Central memory CD8-positive, alpha-beta T cell (primary cell): ENCODE measurements at regions not wholly inside any gene's neighbourhood (a gene's known extent, or its start where the extent isn't known, plus 50 kb on each side); places are given as distances from the start of the nearest gene placed in this dataset.

Experiments used
- ATAC-seq: fragments of 150-1000 bp; cut with Tn5 transposase; replicated peaks from 2 replicates; pipeline ENCODE4 v1.10.0; 2022; ENCODE audit warnings: mild to moderate bottlenecking, moderate FRiP score, moderate number of reproducible peaks; ENCODE audit not compliant: poor library complexity, severe bottlenecking; ENCODE audit errors: extremely low read depth
- DNase-seq, 2 donors: peaks; one replicate each; pipeline ENCODE4 v3.0.0; 2021; ENCODE audit warnings: low spot score in 2 of 2
- H3K27ac Mint-ChIP-seq: one replicate; pipeline ENCODE4 v1.8.0; 2022; ENCODE audit warnings: low read depth, mild to moderate bottlenecking, moderate library complexity, mixed read lengths
- H3K27me3 Mint-ChIP-seq: one replicate; pipeline ENCODE4 v1.8.0; 2022; ENCODE audit warnings: mixed read lengths
- H3K36me3 Mint-ChIP-seq: one replicate; pipeline ENCODE4 v1.8.0; 2022; ENCODE audit warnings: mild to moderate bottlenecking, moderate library complexity, mixed read lengths; ENCODE audit not compliant: insufficient read depth
- H3K4me1 Mint-ChIP-seq: one replicate; pipeline ENCODE4 v1.8.0; 2022; ENCODE audit warnings: mixed read lengths
- H3K4me3 Mint-ChIP-seq: one replicate; pipeline ENCODE4 v1.8.0; 2022; ENCODE audit warnings: mild to moderate bottlenecking, moderate library complexity, mixed read lengths
- H3K9me3 Mint-ChIP-seq: one replicate; pipeline ENCODE4 v1.8.0; 2022; ENCODE audit warnings: mixed read lengths

DNA sequence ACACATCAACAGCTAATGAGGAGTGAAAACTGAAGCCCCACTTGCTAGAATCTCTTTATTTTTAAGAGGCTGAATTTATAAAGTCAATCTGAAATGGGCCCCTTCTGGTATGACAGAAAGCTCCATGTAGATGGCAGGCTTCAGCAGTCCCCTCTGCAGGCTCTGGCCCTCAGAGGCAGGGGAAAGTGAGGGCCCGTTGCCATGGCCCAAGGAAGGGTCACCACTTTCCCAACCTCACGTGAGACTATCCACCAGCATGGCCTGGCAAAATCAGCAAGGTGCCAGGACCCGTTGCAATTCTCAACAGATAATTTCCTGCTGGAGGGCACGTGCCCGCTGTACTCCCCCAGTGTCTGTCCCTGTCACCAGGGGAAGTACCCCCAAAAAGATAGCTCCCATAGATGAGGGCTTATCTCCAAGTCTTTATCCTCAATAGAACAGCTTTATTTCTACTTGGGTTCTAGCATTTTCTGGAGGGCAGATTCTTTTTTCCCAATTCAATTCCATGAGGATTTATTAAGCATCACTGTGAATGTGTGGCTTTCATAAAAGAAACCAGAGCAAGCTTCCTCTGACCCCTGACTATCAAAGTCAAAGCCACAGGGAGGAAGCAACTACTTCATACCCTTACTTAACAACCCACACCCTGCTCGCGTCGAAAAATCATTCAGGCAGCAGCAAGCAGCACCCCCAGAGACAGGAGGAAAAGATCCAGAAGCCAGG is 85.4 kb upstream of the FSTL4 start:
- H3K36me3 Mint-ChIP-seq, result no peaks in the 10 kb centered on the region

DNA sequence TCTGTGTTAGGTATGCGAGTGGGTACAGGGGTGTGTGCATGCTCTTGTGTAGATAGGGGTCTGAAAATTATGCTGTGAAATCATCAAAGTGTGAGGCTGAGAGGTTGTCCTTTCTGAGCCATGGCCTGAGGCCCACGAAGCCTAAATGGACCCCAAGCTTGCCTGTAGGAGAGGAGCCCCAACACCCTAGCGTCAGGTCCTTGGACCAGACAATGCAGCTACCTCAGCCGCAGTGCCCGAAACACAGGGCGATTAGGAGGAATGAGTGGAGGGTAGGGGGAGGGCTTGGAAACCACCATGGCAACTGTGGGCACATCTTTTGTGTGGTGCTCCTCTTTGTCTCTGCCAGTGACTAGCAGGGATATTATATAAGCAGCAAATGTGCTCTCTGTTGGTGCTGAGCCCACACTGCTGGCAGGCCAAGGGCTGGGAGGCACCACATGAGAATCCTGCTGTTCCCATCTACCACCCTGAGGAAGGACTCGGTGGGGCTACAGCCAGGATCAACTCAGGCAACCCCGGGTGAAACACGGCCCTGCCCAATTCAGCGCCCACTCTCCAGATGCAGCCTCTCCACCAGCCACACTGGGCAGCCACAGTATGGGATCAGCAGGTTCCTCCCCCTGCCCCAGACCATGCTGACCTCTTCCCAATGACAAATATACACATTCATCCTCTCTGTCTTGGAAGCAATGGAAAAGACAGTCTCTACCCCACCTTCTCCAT is 84.6 kb upstream of the FSTL4 start:
- Mint-ChIP-seq H3K4me3 (no peak overlapping the region), H3K9me3 (no peaks in the 10 kb centered on the region), H3K27ac (no peak overlapping the region), H3K4me1 (peaks cover 10% of the 10 kb centered on the region), H3K36me3 (no peaks in the 10 kb centered on the region), H3K27me3 (peaks cover 31% of the 10 kb centered on the region)
- ATAC-seq (no peak), DNase-seq (no peak)

More for the DNA sequence above, 85.4 kb upstream of the FSTL4 start:
- H3K4me1 Mint-ChIP-seq, result peaks cover 10% of the 10 kb centered on the region
- DNase-seq, result no peak
- H3K27me3 Mint-ChIP-seq, result peaks cover 25% of the 10 kb centered on the region
- no peak for ATAC-seq
- no peaks in the 10 kb centered on the region for H3K9me3 Mint-ChIP-seq
- H3K4me3 Mint-ChIP-seq, result no peak overlapping the region
- H3K27ac Mint-ChIP-seq, result no peak overlapping the region

DNA sequence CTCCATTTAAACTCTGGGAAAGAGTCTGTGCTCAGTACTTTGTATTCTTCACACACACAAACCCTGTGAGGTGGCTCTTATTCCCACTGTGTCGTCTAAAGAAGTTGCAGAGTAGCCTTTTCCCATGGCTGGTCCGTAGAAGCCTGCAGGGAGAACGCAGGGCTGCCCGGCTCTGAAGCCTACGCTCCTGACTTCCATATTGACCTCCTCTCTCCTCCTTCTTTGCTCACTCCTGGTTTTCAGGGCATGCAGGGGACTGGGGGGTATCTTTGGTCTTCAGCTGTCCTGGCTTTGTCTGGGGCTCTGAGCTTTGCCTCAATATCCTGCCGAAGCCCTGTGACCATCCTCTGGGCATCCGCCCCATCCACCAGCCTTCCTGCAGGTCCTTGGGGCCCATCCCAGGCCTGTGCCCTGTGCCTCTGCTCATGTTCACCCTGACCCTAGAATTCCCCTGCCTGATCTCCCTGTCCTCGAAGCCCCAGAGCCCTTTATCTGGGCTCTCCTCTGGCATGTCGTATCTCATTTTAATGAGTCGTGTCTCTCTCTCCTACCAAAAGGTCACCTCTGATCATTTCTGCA is 83.8 kb upstream of the FSTL4 start:
- ATAC-seq (no peak), DNase-seq (no peak)
- H3K27ac Mint-ChIP-seq, result no peak overlapping the region
- peaks cover 10% of the 10 kb centered on the region for H3K4me1 Mint-ChIP-seq
- H3K36me3 Mint-ChIP-seq, result no peaks in the 10 kb centered on the region
- H3K9me3 Mint-ChIP-seq, result no peaks in the 10 kb centered on the region
- H3K4me3 Mint-ChIP-seq, result no peak overlapping the region
- H3K27me3 Mint-ChIP-seq, result peaks cover 40% of the 10 kb centered on the region

DNA sequence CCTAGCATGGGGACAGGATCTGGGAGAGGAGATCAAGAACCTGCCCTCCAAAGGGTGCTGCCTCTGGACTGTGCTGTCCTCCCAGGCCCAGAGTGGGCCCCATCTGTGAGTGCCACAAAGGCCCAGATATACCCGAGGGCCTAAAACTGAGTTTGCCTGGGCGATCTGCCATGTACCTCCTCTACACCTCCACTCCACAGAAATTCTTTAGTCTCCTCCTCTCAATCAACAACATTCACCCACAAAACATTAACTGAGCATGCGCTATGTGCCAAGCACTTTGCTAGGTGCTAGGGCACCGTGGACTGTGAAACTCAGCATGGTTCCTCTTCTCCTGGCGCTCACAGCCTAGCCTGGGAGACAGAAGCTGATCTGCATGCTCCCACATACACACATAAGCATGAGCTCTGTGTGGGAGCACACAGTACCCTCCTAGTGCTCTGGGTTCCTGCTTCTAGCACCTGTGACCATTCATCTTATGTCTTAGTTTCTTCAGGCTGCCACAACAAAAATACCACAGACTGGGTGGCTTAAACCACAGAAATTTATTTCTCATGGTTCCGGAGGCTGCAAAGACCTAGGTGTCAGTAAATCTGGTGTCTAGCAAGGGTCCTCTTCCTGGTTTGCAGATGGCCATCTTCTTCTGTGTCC is 82.0 kb upstream of the FSTL4 start:
- no peak for DNase-seq
- Mint-ChIP-seq H3K9me3 (no peaks in the 10 kb centered on the region), H3K4me3 (no peak overlapping the region), H3K4me1 (peaks cover 10% of the 10 kb centered on the region), H3K27ac (no peak overlapping the region), H3K36me3 (no peaks in the 10 kb centered on the region), H3K27me3 (peaks cover 57% of the 10 kb centered on the region)
- ATAC-seq, result no peak

DNA sequence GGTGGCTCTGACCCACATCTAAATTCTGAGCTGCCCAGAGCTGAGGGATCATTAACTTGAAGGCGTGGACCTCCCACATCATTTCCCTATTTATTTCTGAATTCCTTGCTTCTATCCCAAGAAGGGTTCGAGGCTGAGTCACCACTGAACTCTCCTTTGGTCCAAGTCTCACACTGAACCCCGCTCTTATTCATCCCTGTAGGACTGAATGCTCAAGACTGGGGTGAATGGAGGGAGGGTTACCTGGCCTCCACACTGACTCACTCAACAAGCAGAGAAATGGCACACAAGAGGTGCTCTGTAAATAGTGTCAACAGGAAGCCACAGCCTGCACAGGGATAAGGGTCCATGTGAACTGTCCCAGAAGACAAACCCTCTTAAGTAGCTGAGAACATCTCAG is 79.1 kb upstream of the FSTL4 start:
- Mint-ChIP-seq H3K4me3 (no peak overlapping the region), H3K4me1 (peaks cover 10% of the 10 kb centered on the region), H3K9me3 (no peaks in the 10 kb centered on the region), H3K27ac (no peak overlapping the region), H3K36me3 (no peaks in the 10 kb centered on the region), H3K27me3 (peaks cover 73% of the 10 kb centered on the region)
- ATAC-seq, result no peak
- DNase-seq, result no peak

DNA sequence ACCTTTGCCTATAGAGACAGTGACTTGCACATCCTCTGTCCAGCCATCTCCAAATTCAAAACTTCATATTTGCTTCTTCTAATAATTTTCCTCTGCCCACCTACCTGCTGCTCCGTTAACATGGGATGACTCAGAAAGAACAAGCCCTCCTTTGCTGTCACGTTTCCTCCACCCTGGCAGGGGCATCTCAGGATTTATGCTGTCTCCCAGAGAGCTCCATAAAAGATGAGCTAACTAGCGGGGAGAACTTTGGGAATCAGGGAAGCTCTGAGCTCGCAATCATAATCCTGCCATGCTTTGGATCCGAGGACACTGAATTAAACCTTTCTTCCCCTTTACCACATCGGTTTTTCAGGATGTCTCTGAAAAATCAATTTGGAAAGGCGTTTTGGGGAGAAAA is 78.4 kb upstream of the FSTL4 start:
- DNase-seq, result no peak
- no peak for ATAC-seq
- H3K4me3 Mint-ChIP-seq, result no peak overlapping the region
- no peak overlapping the region for H3K27ac Mint-ChIP-seq
- peaks cover 72% of the 10 kb centered on the region for H3K27me3 Mint-ChIP-seq
- H3K9me3 Mint-ChIP-seq, result no peaks in the 10 kb centered on the region
- H3K36me3 Mint-ChIP-seq, result no peaks in the 10 kb centered on the region
- H3K4me1 Mint-ChIP-seq, result peaks cover 10% of the 10 kb centered on the region

DNA sequence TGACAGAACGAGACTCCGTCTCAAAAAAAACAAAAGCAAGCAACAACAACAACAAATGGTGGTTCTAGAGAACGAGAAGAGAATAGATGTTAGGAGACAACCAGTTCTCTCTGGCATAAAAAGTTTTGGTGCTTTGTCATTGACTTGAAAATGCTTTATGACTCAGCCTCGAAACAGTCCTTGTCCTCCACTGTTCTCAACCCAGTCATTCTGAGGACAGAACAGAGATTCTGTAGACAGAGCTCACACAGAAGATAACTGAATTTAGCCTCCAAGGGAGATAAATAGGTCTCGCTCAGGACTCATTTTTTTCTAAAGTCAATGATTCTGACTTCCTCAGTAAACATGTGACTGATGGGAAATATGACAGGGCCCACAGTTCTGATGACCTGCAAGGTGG is 76.0 kb upstream of the FSTL4 start:
- no peak for DNase-seq
- Mint-ChIP-seq H3K4me3 (no peak overlapping the region), H3K27ac (no peak overlapping the region), H3K36me3 (no peaks in the 10 kb centered on the region), H3K27me3 (peaks cover 78% of the 10 kb centered on the region), H3K4me1 (no peaks in the 10 kb centered on the region), H3K9me3 (no peaks in the 10 kb centered on the region)
- no peak for ATAC-seq

DNA sequence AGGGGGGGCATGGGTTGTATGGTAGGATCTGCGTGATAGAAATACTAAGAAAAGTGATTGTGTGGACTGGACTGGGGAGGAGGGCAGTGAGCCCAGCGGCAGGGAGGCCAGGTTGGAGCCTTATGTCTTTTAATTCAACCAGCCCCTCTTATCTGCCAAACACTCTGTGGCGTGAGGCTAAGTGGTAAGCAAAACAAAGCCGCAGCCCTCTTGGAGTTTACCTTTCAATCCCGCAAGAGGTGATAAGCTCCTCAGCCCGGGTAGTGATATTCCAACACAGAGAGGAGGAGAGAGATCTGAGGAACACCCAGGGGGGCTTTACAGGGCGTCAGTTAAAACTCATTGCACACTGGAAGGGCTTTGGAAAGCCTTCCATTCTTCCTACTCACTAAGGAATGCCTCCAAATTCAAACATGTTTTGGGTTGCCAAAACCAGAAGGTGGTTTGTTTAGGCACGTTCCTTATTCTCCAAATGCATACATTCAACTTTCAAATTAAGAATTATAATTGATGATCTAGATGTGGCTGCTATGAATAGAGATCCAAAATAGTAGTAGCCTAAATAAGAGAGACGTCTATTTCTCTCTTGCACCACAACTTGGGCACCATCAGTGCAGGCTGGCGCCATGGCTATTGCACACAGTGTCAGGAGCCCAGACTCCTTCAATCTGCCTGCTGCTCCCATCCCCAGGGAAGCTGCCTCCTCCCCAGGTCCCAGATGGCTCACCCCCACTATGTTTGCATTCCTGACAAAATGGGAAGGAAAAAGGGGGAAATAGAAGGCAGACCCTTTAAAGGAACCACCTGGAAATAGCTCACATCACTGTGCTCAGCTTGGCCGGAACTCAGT is 75.1 kb upstream of the FSTL4 start:
- Mint-ChIP-seq H3K36me3 (no peaks in the 10 kb centered on the region), H3K4me3 (no peak overlapping the region), H3K9me3 (no peaks in the 10 kb centered on the region), H3K4me1 (no peaks in the 10 kb centered on the region), H3K27me3 (peaks cover 77% of the 10 kb centered on the region), H3K27ac (no peak overlapping the region)
- no peak for ATAC-seq
- DNase-seq, result no peak

DNA sequence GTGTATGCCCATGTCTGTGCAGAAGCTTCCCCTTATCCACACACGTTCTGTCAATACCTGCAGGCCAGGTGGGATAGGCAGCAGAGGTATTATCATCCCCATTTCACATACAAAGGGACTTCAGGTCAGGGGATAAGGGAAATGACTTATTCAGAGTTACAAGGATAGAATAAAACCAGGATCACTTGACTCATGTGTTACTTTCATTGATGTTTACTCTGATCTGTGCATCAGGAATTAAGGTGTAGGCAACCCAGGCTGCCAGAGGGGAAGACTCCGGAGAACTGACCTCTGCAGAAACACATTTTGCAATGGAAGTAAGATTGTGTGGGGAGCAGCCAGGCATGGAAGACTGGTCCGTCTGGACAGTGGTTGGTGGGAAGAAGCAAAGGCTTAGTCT is 74.2 kb upstream of the FSTL4 start:
- Mint-ChIP-seq H3K27me3 (peaks cover 68% of the 10 kb centered on the region), H3K4me3 (no peak overlapping the region), H3K9me3 (no peaks in the 10 kb centered on the region), H3K4me1 (no peaks in the 10 kb centered on the region), H3K36me3 (no peaks in the 10 kb centered on the region), H3K27ac (no peak overlapping the region)
- ATAC-seq (no peak), DNase-seq (no peak)

DNA sequence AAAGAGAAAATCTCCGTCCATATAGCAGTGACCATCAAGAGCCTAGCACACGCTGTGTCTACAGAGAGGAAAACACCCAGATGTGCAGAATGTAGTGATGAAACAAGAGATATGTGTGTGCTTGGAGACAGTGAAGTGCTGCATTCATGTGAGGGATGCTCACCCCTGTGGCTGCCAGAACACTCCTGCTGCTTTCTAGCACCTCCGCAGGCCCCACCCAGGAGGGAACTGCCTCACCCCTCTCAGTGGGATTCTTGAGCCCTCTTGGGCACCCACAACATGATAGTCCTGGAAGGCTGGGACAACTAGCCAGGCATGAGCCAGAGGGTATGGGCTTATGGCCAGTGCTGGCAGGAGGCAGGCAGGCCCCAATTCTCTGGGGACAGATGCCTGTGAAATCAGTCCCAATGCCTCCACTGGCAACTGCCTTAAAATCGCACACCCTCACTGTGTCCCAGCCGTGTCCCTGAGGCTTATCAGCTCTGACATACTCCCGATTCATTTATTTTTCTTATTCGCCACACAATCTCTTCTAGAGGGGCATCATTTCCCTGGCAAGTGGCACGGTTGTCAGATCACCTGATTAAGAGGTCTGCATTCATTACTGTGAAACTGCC is 73.2 kb upstream of the FSTL4 start:
- no peaks in the 10 kb centered on the region for H3K9me3 Mint-ChIP-seq
- DNase-seq (no peak), ATAC-seq (no peak)
- no peak overlapping the region for H3K4me3 Mint-ChIP-seq
- H3K27ac Mint-ChIP-seq, result no peak overlapping the region
- H3K4me1 Mint-ChIP-seq, result no peaks in the 10 kb centered on the region
- H3K27me3 Mint-ChIP-seq, result peaks cover 60% of the 10 kb centered on the region
- H3K36me3 Mint-ChIP-seq, result no peaks in the 10 kb centered on the region

DNA sequence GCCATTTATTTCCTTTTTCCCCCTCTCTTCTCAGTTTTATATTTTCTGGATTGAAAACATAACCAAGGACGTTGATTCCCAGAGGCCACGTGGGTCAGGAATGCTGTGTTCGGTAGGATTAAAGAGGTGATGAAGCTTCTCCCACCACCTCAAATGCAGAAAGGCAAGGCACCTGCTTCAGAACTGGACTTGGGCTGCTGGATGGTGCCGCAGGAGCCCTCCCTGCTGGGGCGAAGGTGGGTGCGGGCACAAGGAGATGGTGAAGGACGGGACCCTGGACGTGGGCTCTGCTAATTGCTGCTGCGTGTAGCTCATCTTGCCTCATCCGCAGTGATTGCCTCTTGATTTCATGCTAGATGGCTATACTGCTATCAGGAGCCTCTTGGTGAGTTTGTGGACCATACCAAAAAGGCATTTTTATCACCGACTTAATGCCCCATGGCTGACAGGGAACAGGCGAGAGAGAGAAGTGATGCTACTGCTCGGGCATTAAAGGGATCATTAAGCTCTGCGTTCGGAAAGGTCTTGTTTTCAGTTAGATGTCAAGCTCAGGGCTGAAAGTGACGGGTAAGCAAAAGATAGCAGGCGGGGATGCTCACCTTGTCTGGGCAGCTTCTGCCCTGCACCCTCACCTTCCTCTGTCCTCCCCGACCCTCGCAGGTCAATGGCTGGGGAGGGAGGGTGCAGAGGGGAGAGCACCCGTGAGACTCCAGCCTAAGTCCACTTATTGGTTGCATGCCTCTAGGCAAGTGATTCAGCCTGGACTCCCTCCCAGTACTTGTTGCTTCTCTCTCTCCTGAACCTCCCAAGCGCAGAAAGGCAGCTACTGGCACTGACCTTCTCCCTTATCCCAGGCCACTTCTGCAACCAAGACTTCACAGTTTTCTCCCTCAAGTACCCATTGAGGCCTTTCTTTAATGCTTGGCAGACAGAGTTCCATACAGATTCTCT is 71.6 kb upstream of the FSTL4 start:
- Mint-ChIP-seq H3K27ac (no peak overlapping the region), H3K36me3 (no peaks in the 10 kb centered on the region), H3K4me3 (no peak overlapping the region), H3K27me3 (peaks cover 55% of the 10 kb centered on the region), H3K4me1 (no peaks in the 10 kb centered on the region), H3K9me3 (no peaks in the 10 kb centered on the region)
- ATAC-seq (no peak), DNase-seq (no peak)
